RWPE1 (cell line): ENCODE measurements at regions not wholly inside any gene's neighbourhood (a gene's known extent, or its start where the extent isn't known, plus 50 kb on each side); places are given as distances from the start of the nearest gene placed in this dataset.

Experiments
- CTCF ChIA-PET: fragments of 350-600 bp; sonication (Branson Sonifier 250); formaldehyde crosslinking; extraction: SDS; loops from one replicate; lab custom pipeline; 2021; lab: Yijun Ruan, JAX
- POLR2A ChIA-PET: fragments of 400-600 bp; formaldehyde crosslinking; extraction: SDS; loops from one replicate; lab custom pipeline; 2020; ENCODE audit warnings: antibody characterized with exemption; ENCODE audit not compliant: low non-redundant PET; lab: Yijun Ruan, JAX
- DNase-seq: peaks from one replicate; pipeline ENCODE4 v3.0.0; 2012; ENCODE audit warnings: low spot score
- H3K27ac ChIP-seq: fragments of 450-650 bp; 2 replicates; pipeline ENCODE4 v1.5.1; 2017
- TF ChIP-seq, protein P1 (sequence below): fragments of 450-650 bp; conservative IDR thresholded peaks from 2 replicates; pipeline ENCODE4 v1.5.1; 2017; ENCODE audit warnings: low read depth, mild to moderate bottlenecking

DNA sequence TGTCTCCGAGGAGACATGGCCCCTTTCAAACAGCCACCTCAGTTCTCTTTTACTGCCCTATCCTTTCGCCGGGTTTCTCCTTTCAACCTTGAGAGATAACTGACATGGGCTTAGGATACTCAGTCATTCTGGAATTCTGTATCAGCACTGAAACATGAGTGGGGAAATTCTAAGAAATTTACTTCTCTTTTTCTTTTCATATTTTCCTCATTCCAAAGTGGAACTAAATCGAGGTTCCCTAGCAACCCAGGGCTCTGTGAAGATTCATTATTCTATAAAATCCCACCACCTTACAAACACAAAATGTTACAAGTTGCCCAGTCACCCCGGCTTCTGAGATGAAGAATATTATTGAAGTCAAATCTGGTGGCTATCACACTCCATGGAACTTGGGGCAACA lies 319.2 kb downstream of the ENC1 start:
- POLR2A ChIA-PET, result no interaction called here
- no peak for DNase-seq
- TF ChIP-seq, protein P1, sequence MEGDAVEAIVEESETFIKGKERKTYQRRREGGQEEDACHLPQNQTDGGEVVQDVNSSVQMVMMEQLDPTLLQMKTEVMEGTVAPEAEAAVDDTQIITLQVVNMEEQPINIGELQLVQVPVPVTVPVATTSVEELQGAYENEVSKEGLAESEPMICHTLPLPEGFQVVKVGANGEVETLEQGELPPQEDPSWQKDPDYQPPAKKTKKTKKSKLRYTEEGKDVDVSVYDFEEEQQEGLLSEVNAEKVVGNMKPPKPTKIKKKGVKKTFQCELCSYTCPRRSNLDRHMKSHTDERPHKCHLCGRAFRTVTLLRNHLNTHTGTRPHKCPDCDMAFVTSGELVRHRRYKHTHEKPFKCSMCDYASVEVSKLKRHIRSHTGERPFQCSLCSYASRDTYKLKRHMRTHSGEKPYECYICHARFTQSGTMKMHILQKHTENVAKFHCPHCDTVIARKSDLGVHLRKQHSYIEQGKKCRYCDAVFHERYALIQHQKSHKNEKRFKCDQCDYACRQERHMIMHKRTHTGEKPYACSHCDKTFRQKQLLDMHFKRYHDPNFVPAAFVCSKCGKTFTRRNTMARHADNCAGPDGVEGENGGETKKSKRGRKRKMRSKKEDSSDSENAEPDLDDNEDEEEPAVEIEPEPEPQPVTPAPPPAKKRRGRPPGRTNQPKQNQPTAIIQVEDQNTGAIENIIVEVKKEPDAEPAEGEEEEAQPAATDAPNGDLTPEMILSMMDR, result no peak
- CTCF ChIA-PET, result no interaction called here
- H3K27ac ChIP-seq, result no peak overlapping the region

DNA sequence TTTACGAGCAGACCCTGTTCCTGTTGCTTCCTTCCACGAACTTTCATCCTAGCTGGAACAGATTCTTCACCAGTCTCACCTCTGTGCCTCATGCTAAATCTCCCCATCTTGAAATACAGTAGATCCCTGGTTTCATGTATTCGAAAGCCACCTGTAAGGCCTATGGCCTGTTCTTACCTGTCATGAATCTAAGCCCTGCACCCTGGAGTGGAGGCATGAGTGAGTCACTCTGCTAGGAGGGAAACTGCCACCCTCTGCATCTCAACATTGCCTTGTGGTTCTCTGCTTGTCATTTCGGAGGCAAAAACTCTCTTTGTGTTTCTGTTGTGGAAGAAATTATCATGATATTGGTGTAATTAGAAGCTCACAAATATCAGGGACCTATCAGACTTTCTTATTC lies 320.0 kb downstream of the ENC1 start:
- no peak overlapping the region for H3K27ac ChIP-seq
- POLR2A ChIA-PET, result no interaction called here
- TF ChIP-seq, protein P1, result no peak
- CTCF ChIA-PET, result no interaction called here
- DNase-seq, result peak; percentile 69

DNA sequence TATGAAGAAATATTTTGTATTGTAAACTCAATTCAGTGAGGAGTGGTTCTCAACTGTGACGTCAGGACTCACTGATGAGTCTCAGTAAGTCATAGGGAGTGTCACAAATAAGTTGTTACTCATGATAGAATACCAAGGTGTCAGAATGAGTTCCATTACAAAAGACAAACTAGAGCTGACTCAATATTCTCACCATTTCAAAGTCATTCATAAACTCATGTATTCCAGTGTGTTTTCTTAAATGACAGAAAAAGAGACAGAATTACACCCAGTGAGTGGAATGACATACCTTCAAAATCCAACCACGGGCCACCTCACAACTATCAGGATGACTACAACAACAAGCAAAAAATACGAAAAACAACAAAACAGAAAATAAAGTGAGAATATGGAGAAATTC lies 321.5 kb downstream of the ENC1 start:
- ChIA-PET CTCF (interaction anchor here (0.5 kb wide), 1 partner anchor 881 kb away, joined by 3 read pairs; no protein-coding TSS in a partner anchor), POLR2A (no interaction called here)
- DNase-seq, result peak; percentile 39
- TF ChIP-seq, protein P1, result no peak
- H3K27ac ChIP-seq, result no peak overlapping the region

DNA sequence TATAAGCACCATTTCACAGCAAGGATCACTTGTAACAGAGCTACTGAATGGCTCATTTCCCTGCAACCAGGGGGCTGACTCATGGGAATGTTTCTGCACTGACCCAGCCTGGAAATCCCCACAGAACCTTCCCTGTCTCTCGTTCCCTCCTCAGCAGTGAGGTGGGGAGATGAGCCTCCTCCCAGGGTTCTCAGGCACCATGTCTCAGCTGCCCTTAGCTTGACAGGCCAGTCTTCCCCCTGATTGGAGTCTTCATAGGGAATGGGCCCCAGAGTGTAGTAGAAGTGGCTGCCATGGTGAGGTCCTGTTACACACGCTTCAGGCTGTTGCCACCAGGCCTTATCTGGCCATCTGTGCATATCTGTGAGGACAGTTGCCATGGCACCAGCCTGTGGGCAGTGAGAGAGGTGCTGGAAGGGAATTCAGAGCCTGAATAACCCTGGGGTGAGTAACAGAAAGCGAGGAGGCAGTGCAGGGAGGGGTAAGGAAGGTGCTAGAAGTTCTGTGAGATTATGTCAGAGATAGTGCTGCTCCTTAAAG lies 324.4 kb downstream of the ENC1 start:
- peak overlapping the region; percentile 63 for H3K27ac ChIP-seq
- TF ChIP-seq, protein P1, result no peak
- ChIA-PET POLR2A (no interaction called here), CTCF (interaction anchor here (0.5 kb wide), 1 partner anchor 10 kb away, joined by 4 read pairs; no protein-coding TSS in a partner anchor)
- DNase-seq, result peak; percentile 97

DNA sequence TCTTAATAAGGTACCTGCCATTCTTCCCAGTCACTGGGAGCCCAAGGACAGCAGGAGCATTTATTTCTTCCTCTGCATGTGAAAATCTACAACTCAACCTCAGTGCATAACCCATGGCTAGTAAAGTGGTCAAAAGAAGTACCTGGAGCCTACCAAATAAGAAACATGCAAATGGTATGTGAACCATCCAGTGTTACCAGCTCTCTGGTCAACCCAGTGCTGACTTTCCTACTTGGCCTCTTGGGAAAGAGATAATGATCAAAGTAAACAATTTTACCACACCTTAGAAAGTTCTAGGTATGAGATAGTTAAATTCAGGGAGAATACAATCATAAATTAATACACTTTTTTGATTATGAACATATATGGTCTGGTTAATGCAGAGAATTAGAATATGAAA lies 325.6 kb downstream of the ENC1 start:
- POLR2A ChIA-PET, result no interaction called here

DNA sequence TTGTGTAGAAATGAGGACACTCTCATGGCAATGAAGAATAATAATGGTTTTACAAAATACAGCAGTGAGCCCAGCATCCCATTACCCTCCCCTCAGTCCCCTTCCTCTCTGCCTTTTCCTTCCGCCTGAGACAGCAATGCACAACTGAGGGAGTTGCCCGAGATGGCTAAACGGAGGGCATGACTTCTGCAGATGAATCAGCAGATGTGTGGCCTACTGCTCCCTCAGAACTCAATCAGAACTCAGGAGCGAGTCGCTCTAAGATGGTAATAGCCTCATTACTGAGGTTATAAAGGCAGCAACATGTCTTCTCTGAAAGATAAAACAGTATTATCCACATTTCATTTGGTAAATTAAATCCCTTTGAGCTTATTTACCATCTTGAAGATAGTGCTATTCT lies 326.6 kb downstream of the ENC1 start:
- no peak for DNase-seq
- ChIA-PET CTCF (no interaction called here), POLR2A (no interaction called here)
- no peak overlapping the region for H3K27ac ChIP-seq
- TF ChIP-seq, protein P1, result no peak

More for the DNA sequence above, 325.6 kb downstream of the ENC1 start:
- no peak overlapping the region for H3K27ac ChIP-seq
- TF ChIP-seq, protein P1, result no peak
- no peak for DNase-seq
- CTCF ChIA-PET, result interaction anchor here (0.7 kb wide), 1 partner anchor 237 kb away, joined by 3 read pairs; no protein-coding TSS in a partner anchor
